GM18502 (cell line): ENCODE measurements at regions not wholly inside any gene's neighbourhood (a gene's known extent, or its start where the extent isn't known, plus 50 kb on each side); places are given as distances from the start of the nearest gene placed in this dataset.

Experiments used
- ATAC-seq: cut with Tn5 transposase; IDR thresholded peaks from one replicate; pipeline ENCODE4 v1.9.1; 2021; ENCODE audit warnings: mild to moderate bottlenecking; ENCODE audit not compliant: unreplicated experiment, poor library complexity

GRCh38 chr4:181168011-181168805 is 1075.0 kb upstream of the TENM3 start:
- ATAC-seq, result no peak

- no peak for ATAC-seq
These were observed 1070.2 kb upstream of the TENM3 start for GRCh38 chr4:181173046-181173445.

GRCh38 chr4:181176306-181176705 is 1066.9 kb upstream of the TENM3 start:
- ATAC-seq, result no peak

- ATAC-seq, result no peak
These were observed 1061.9 kb upstream of the TENM3 start for GRCh38 chr4:181181331-181181730.

GRCh38 chr4:181189751-181190150 is 1053.5 kb upstream of the TENM3 start:
- no peak for ATAC-seq

GRCh38 chr4:181193131-181193930 is 1049.9 kb upstream of the TENM3 start:
- ATAC-seq, result no peak

- no peak for ATAC-seq
These were observed 1049.1 kb upstream of the TENM3 start for GRCh38 chr4:181194096-181194495.

GRCh38 chr4:181200076-181200475 is 1043.1 kb upstream of the TENM3 start:
- no peak for ATAC-seq

- ATAC-seq, result no peak
These were observed 1041.0 kb upstream of the TENM3 start for GRCh38 chr4:181202240-181202639.

- ATAC-seq, result no peak
These were observed 1039.1 kb upstream of the TENM3 start for GRCh38 chr4:181204109-181204508.

- ATAC-seq, result no peak
These were observed 1029.7 kb upstream of the TENM3 start for GRCh38 chr4:181213551-181213950.

GRCh38 chr4:181216501-181216900 is 1026.7 kb upstream of the TENM3 start:
- ATAC-seq, result no peak

GRCh38 chr4:181219783-181220416 is 1023.3 kb upstream of the TENM3 start:
- no peak for ATAC-seq

- ATAC-seq, result no peak
These were observed 1018.4 kb upstream of the TENM3 start for GRCh38 chr4:181224852-181225251.

GRCh38 chr4:181225616-181226261 is 1017.5 kb upstream of the TENM3 start:
- ATAC-seq, result no peak

GRCh38 chr4:181234951-181235680 is 1008.1 kb upstream of the TENM3 start:
- ATAC-seq, result no peak

GRCh38 chr4:181245326-181245725 is 997.9 kb upstream of the TENM3 start:
- no peak for ATAC-seq

- no peak for ATAC-seq
These were observed 994.2 kb upstream of the TENM3 start for GRCh38 chr4:181249031-181249430.

- no peak for ATAC-seq
These were observed 988.4 kb upstream of the TENM3 start for GRCh38 chr4:181254771-181255170.

GRCh38 chr4:181258569-181258968 is 984.6 kb upstream of the TENM3 start:
- ATAC-seq, result no peak
